SIG-M5 (cell line): ENCODE measurements at regions not wholly inside any gene's neighbourhood (a gene's known extent, or its start where the extent isn't known, plus 50 kb on each side); places are given as distances from the start of the nearest gene placed in this dataset.
"Not testable (repeated sequence)": the region's sequence is repeated elsewhere in the genome, so short reads cannot be mapped to it uniquely, and the experiment has no call there.

Source experiments
- DNase-seq: peaks from one replicate; lab custom pipeline; 2025; lab: John Stamatoyannopoulos, UW

DNA sequence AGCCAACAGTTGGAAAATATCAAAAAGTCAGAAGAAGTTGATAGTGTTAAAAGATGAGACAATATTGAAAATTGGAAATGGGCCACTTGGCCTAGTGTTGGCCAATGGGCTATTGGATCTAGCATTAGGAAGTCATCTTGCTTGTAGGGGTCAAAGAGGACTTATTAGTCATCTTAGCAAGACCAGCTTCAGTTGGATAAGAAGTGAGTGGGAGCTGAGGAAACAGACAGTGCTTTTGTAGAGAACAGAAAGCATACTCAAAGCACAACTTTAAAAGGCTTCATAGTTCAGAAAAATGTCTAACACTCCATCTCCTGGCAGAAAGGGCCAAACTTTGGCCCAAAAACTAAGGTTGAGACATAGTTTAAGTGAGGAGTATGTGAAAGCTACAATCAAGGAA, 139.9 kb upstream of the PKN2 start:
- no peak for DNase-seq

DNA sequence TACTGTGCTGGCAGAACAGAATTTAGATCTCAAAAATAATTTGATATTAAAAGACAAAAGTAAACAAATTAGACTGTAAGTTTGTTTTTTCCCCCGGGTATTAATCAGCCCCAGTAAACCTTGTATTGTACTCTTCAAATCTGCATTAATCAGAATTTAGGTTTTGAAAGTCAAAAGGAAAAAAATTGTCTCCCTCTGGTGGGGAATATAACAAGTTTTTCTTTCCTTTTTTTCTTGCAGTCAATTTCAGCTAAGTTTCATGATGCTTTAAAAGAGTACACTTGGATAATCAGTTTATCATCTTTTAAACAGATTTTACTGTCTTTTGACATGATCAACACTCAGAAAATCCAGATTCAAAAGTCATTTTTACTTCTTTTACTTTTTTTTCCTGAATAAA, 134.5 kb upstream of the PKN2 start:
- DNase-seq, result no peak

DNA sequence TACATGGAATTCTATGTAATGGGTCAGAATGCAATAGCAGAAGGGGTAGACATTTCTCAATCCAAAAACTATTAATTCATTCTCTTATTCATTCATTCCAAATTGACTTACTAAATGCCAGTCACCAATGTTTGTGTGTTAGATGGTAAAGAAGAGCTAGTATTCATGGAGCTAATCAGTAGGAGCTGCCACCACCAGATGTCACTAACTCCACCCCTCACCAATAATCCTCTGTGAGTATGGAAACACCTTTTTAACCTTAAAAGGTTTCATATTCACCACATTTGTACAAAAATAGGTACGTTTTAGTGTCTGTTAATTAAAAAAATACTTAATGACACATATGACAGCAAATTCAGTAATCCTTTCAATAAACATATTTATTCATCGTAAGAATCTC, 131.8 kb upstream of the PKN2 start:
- DNase-seq, result no peak

DNA sequence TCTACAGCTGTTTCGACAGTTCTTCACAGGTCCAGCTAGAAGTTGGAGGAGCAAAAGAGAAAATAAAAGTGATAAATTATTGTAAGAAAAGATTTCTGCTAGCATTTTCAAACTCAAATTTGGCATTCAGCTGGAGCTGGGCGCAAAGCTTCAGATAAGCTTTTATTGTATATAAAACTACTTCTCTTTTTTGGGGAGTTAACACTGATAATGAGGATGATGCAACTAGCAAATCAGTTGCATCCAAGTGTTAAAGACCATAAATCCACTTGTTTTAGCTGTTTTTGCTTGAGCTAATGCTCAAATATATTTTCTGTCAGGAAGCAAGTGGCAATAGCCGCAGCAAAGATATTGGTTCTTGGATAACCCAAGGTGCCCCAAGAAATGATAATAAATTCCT, 127.1 kb upstream of the PKN2 start:
- DNase-seq, result no peak

DNA sequence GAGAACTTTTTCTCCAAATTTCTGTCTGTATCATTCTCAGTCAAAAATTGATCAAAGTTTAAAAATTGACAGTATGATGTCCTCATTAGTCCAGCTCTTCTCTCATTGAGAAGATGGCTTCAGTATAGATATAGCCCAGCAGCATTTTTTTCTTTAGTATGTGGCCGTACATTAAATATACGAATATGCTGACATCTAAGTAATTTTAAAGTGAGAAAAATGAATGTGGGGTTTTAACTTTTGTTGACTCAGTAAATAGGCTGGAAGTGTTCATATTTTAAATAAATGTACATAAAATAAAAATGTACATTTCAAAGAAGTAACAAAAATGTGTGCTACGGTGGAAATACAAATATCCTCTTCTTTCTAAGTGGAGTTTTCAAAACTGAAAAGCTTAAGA, 123.5 kb upstream of the PKN2 start:
- DNase-seq, result no peak

DNA sequence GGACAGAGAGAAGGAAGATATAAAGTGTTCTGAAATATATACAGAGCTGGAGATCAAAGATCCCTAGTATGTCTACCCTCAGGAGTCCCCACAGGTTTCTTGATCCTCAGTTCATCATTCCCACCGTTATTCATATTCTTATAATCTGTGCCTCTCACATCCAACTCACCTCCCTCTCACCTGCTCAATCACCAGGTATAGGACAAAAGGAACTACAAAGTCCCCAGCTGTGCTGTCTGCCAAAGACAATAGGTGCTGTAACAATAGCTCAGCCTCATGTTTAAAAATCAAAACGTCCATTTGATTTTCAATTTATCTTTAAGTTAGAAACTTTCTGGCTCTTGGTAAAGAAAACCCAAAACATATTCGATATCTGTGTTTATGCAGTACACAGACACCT, 121.1 kb upstream of the PKN2 start:
- DNase-seq, result no peak

DNA sequence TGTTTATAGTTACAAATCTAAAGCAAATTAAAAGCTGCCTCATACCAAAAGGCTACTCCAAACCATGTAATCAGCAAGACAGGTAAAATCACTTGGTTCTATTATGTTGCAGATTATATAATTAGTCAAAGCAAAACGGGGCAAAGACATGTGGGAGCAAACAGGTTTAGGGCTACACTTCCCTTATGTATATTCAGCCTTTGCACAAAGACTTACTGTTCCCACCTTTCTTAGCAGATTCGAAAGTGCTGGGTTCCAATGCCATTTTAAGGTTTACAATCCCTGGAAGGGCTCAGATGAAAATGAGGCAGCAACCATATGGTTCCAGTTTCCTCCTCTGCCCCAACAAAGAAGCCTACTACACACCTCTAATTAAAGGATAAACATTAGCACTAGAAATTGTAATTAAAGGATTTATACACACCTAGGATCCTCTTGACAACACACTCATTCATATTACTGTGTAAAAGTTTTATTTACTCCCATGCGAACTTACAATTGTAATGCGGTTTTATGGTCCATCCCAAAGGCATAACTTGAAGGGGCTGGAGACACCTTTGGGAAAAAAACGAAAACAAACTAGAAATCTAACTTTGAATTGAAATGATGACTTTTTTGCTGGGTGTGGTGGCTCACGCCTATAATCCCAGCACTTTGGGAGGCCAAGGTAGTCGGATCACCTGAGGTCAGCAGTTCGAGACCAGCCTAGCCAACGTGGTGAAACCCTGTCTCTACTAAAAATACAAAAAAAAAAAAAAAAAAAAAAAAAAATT, 117.3 kb upstream of the PKN2 start:
- DNase-seq, result no peak

DNA sequence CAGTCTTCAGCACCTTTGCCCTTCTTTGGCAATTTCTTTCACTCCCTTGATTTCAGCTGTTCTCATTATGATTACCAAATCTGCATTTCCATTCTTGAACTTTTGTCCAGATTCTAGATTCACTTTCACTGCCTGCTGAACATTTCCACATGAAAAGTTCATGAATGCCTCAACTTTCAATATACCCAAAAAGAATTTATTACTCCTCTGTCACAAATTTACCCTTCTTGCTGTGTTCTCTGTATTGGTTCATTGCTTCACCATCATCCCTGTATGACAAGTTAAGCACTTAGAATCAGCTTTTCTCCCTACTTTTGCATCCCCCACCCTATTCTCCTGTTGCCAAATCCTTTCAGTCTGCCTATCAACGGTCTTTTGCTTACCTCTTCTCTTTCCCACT, 112.6 kb upstream of the PKN2 start:
- DNase-seq, result no peak

DNA sequence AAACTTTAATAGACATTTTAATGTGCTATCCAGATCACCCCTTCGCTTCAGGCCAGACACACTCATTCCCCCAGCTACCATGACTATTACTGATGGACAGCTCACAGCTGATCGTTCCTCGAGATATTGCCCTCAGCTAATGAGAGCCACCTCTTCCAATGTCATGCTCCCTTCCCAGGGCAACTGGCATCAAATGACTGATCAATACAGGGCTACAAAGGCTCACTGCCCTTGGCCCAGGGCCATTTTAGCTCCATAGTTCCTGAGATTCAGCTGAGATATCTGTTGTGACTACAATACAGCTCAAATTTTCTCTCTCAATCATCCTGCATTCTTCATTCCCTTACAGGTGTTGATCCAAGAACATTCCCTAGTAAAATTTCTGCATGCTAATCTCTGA, 104.5 kb upstream of the PKN2 start:
- DNase-seq, result no peak

DNA sequence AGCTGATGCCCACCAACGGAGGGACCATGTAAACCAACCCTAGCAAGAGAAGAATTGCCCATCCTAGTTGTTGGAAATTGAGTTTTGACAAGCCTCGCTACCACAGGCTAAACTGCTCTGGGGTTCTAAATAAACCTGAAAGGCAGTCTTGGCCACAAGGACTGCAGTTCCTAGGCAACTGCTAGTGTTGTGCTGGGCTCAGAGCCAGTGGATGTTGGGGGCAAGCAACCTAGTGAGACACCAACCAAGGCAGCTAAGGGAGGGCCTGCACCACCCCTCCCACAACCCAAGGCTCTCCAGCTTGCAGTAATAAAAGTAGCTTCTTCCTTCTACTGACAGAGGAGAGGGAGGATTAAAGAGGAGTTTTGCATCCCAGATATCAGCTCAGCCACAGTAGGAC, 102.4 kb upstream of the PKN2 start:
- no peak for DNase-seq

DNA sequence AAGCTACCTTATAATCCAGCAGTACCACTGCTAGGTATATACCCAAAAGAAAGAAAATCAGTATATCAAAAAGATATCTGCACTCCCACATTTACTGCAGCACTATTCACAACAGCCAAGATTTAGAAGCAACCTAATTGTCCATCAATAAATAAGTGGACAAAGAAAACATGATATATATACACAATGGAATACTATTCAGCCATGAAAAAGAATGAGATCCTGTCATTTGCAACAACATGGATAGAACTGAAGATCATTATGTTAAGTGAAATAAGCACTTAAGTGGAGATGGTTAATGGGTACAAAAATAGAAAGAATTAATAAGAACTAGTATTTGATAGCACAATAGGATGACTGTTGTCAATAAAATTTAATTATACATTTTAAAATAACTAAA, 90.7 kb upstream of the PKN2 start:
- no peak for DNase-seq

DNA sequence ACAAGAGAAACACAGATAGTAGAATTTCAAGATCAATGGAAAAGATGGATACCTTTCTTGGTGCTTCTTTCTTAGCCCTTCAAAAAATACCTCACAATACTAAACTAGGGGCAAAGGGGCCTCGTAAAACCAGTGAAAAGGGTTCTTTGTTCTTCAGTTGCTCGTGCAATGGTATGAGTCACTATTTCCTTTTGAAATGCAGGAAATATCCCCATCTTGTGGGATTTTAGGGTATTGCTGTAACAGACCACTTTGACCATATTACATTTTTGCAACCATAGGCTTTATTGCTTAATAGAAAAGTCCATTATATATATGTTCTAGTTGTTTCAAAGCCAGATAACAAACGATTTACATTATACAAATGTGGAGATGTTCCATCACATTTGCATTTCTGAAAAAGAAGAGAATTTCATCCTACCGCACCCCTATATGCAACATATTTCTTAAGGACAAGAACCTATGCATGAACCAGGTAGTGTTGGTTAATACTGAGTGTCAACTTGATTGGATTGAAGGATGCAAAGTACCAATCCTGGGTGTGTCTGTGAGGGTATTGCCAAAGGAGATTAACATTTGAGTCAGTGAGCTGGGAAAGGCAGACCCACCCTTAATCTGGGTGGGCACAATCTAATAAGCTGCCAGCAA, 88.6 kb upstream of the PKN2 start:
- DNase-seq, result no peak

DNA sequence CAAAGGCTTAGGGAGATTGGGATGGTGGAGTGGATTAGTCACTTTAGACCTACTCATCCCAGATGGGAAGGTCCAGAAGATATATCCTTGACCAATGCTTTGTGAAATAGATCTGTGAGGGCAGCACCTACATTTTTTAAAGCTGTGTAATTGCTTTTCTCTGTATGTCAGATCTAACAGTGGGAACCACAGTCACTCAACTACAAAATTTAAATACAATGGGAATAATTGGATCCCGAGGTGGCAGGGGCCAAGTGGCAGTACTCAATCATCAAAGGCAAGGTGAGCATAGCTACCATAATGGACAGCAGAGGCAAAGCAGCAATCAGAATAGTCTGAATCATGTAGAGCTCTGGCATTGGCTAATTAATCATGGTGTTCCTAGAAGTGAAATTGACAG, 86.1 kb upstream of the PKN2 start:
- DNase-seq, result not testable (repeated sequence)

DNA sequence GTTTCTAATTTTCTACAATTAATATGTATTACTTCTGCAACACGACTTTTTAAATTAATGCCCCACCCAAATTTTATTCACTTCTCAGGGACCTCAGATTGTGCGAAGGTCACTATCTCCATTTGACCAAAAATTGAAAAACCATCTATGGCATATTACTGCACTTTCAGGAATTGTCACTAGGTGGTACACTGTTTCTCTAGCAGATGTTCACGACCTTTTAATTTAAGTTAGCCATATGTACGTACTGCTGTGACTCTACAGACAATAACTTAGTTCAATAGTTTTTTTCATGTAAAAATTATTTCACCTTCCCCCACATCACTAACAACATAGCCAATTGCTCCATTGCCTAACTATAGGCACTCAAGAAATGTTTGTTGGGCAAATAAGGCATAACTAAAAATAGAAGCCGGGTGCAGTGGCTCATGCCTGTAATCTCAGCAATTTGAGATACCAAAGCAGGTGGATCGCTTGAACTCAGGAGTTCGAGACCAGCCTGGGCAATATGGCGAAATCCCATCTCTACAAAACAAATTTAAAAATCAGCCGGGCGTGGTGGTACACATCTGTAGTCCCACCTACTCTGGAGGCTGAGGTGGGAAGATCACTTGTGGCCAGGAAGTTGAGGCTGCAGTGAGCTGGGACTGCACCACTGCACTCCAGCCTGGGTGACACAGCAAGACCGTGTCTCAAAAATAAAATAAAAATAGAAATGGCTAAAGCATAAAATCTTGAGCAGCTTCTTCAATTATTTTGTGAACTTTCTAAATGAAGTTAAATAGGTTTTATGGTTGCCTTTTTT, 75.7 kb upstream of the PKN2 start:
- DNase-seq, result no peak

DNA sequence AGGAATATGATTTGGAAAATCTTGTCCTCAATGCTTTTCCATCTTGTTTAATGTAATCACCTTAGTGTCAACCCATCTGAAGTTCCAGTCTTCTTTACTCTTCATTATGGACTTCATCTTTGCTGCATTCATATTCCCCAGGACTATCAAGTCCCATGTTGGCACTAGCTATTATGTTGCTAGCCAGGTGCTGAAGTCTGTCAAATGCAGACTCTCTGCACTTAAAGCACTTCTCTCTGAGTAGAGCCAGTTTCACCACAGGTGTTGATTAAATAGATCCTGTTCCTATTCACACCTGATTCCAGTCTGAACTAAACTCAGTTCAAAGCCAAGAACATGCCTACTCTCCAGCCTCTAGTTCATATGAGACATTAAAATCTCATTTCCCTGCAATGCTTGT, 75.0 kb upstream of the PKN2 start:
- DNase-seq, result no peak

DNA sequence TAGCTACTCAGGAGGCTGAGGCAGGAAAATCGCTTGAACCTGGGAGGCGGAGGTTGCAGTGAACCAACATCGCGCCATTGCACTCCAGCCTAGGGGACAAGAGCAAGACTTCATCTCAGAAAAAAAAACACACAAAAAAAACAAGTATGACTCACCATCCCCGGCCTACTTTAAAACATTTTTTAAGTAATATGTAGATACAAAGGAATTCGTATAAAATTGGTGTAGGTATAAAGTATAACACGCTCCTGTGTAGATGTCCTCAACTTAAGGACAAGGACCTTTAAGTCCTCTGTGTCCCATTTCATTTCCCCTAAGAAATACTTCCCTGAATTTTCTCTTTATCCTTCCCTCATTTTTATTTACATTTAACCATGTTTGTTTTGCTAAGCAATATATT, 73.4 kb upstream of the PKN2 start:
- DNase-seq, result no peak

DNA sequence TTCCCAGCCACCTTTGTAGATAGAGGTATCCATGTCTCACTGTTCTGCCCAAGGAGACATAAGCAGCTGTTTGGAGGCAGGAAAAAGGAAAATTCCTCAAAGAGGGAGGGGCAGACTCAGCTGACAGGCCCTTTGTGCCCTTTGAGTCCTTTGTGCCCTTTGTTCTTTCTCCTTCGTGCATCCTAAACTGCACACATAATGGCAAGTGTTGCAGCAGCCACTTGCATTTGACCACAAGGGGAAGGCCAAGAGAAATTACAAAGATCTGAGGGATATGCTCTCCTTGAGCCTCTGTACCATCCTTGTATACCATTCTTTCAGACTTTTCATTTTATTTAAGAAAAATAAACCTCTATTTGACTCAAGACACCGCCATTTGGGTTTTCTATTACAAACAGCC, 71.8 kb upstream of the PKN2 start:
- no peak for DNase-seq

DNA sequence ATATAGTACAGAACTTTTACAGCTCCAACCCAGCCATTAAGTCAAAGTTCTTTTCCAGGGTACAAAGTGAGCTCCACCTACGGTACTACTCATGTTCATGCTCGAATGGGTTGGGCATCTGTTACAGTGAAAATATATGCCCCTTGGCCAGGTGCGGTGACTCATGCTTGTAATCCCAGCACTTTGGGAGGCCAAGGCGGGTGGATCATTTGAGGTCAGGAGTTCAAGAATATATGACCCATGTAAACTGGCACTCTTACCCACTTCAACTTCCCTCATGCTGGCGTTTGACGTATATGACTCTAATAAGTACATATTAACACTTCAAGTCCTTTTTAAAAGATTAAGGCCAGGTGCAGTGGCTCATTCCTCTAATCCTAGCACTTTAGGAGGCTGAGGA, 71.3 kb upstream of the PKN2 start:
- no peak for DNase-seq

DNA sequence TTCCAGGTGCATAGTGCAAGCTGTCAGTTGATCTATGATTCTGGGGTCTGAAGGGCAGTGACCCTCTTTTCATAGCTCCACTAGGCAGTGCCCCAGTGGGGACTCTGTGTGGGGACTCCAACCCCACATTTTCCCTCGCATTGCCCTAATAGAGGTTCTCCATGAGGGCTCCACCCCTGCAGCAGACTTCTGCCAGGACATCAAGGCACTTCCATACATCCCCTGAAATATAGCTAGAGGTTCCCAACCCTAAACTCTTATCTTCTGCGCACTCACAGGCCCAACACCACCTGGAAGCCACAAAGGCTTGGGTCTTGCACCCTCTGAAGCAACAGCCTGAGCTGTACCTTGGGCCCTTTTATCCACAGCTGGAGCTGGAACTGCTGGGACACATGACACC, 65.7 kb upstream of the PKN2 start:
- DNase-seq, result no peak

DNA sequence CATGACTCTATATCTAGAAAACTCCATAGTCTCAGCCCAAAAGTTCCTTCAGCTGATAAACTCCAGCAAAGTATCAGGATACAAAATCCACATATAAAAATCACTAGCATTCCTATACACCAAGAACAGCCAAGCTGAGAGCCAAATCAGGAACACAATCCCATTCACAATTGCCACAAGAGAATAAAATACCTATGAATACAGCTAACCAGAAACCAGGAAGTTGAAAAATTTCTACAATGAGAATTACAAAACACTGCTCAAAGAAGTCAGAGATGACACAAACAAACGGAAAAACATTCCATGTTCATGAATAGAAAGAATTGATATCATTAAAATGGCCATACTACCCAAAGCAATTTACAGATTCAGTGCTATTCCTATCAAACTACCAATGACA, 61.0 kb upstream of the PKN2 start:
- DNase-seq, result not testable (repeated sequence)
